Coronary artery (tissue), 2 donors: ENCODE measurements at regions not wholly inside any gene's neighbourhood (a gene's known extent, or its start where the extent isn't known, plus 50 kb on each side); places are given as distances from the start of the nearest gene placed in this dataset.

ENCODE experiments used
- DNase-seq: peaks from one replicate; pipeline ENCODE4 v3.0.0-alpha.2; 2017; ENCODE audit warnings: low spot score
- H3K27ac ChIP-seq, 2 donors: fragments of 200-600 bp; sonication (generic); one replicate each; pipeline ENCODE4 v1.5.1; 2016 to 2019
- H3K4me3 ChIP-seq: fragments of 200-600 bp; sonication (generic); 2 replicates; pipeline ENCODE4 v1.5.1; 2016; ENCODE audit warnings: mild to moderate bottlenecking, moderate library complexity
- CTCF ChIP-seq: fragments of 200-600 bp; sonication (generic); IDR thresholded peaks from one replicate; pipeline ENCODE4 v1.5.1; 2019; ENCODE audit warnings: antibody characterized with exemption

GRCh38 chr12:102571889-102572288 is 91.5 kb upstream of the IGF1 start:
- Histone ChIP-seq H3K27ac (no peak overlapping the region), H3K4me3 (no peak overlapping the region)
- TF ChIP-seq CTCF, result no peak
- DNase-seq, result no peak

GRCh38 chr12:102570256-102570655 is 89.9 kb upstream of the IGF1 start:
- no peak for DNase-seq
- Histone ChIP-seq H3K4me3 (no peak overlapping the region), H3K27ac (no peak overlapping the region)
- no peak for TF ChIP-seq CTCF

- DNase-seq, result no peak
- Histone ChIP-seq H3K27ac (no peak overlapping the region), H3K4me3 (no peak overlapping the region)
- no peak for TF ChIP-seq CTCF
These were observed 89.4 kb upstream of the IGF1 start for GRCh38 chr12:102569803-102570202.

- no peak for TF ChIP-seq CTCF
- DNase-seq, result no peak
- H3K27ac ChIP-seq, result no peak overlapping the region
- no peak overlapping the region for H3K4me3 ChIP-seq
These were observed 87.9 kb upstream of the IGF1 start for GRCh38 chr12:102568276-102568675.

- Histone ChIP-seq H3K27ac (no peak overlapping the region), H3K4me3 (no peak overlapping the region)
- TF ChIP-seq CTCF, result no peak
- DNase-seq, result no peak
These were observed 86.9 kb upstream of the IGF1 start for GRCh38 chr12:102567031-102567985.

- Histone ChIP-seq H3K27ac (no peak overlapping the region), H3K4me3 (no peak overlapping the region)
- DNase-seq, result no peak
- TF ChIP-seq CTCF, result no peak
These were observed 85.2 kb upstream of the IGF1 start for GRCh38 chr12:102565555-102565954.

GRCh38 chr12:102564026-102564425 is 83.7 kb upstream of the IGF1 start:
- DNase-seq, result no peak
- H3K4me3 ChIP-seq, result no peak overlapping the region
- no peak for TF ChIP-seq CTCF
- no peak overlapping the region for H3K27ac ChIP-seq
